SK-N-SH (cell line): ENCODE measurements at regions not wholly inside any gene's neighbourhood (a gene's known extent, or its start where the extent isn't known, plus 50 kb on each side); places are given as distances from the start of the nearest gene placed in this dataset.

ENCODE experiments used
- CHD2 ChIP-seq: fragments of 150-350 bp; IDR thresholded peaks from 2 replicates; pipeline ENCODE4 v1.6.1; 2018; ENCODE audit warnings: low read length; ENCODE audit not compliant: partially characterized antibody
- EZH2phosphoT487 ChIP-seq: fragments of 200-600 bp; sonication (generic); IDR thresholded peaks from 2 replicates; pipeline ENCODE4 v1.6.1; 2017; ENCODE audit warnings: low read depth, mixed run types, mild to moderate bottlenecking, antibody characterized with exemption, moderate library complexity, borderline replicate concordance
- MXI1 ChIP-seq: IDR thresholded peaks from 2 replicates; pipeline ENCODE4 v1.6.1; 2012; ENCODE audit warnings: mild to moderate bottlenecking, low read depth, low read length, improper control_type of control experiment
- RAD21 ChIP-seq: IDR thresholded peaks from 2 replicates; pipeline ENCODE4 v1.6.1; 2012; ENCODE audit warnings: mild to moderate bottlenecking, low read length
- RCOR1 ChIP-seq: fragments of 150-350 bp; IDR thresholded peaks from 2 replicates; pipeline ENCODE4 v1.6.1; 2017; ENCODE audit warnings: antibody characterized with exemption, low read length
- TF ChIP-seq, protein P1 (sequence below): fragments of 200-600 bp; sonication (generic); IDR thresholded peaks from 2 replicates; pipeline ENCODE4 v1.6.1; 2017; ENCODE audit warnings: antibody characterized with exemption, mild to moderate bottlenecking, moderate library complexity
- TF ChIP-seq, protein P2 (sequence below): IDR thresholded peaks from 2 replicates; pipeline ENCODE4 v1.4.0; 2012; ENCODE audit warnings: low read depth

DNA sequence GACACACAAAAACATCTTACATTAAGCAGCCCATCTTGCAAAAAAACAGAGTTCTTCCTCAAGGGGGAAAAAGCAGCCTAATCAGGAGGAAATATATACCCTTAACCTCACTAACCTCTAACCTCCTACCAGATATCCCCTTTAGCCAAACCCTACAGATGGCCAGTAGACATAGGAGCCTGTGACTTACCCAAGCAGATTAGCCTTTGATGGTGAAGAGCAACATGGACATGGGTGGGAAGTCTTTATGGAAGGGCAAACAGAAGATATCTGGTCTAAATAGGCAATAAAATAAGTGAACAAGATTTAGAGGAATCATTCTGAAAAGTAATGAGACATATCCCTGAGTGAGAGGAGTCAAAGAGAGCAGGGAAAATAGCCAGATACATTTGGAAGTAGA lies 119.4 kb upstream of the ARPP21 start:
- TF ChIP-seq, protein P1, sequence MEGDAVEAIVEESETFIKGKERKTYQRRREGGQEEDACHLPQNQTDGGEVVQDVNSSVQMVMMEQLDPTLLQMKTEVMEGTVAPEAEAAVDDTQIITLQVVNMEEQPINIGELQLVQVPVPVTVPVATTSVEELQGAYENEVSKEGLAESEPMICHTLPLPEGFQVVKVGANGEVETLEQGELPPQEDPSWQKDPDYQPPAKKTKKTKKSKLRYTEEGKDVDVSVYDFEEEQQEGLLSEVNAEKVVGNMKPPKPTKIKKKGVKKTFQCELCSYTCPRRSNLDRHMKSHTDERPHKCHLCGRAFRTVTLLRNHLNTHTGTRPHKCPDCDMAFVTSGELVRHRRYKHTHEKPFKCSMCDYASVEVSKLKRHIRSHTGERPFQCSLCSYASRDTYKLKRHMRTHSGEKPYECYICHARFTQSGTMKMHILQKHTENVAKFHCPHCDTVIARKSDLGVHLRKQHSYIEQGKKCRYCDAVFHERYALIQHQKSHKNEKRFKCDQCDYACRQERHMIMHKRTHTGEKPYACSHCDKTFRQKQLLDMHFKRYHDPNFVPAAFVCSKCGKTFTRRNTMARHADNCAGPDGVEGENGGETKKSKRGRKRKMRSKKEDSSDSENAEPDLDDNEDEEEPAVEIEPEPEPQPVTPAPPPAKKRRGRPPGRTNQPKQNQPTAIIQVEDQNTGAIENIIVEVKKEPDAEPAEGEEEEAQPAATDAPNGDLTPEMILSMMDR = no peak
- TF ChIP-seq, protein P2, sequence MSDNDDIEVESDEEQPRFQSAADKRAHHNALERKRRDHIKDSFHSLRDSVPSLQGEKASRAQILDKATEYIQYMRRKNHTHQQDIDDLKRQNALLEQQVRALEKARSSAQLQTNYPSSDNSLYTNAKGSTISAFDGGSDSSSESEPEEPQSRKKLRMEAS = no peak
- no peak for TF ChIP-seq CHD2
- TF ChIP-seq MXI1 = no peak
- no peak for TF ChIP-seq EZH2phosphoT487
- TF ChIP-seq RCOR1 = no peak
- no peak for TF ChIP-seq RAD21
